Loucy (cell line): ENCODE measurements at regions not wholly inside any gene's neighbourhood (a gene's known extent, or its start where the extent isn't known, plus 50 kb on each side); places are given as distances from the start of the nearest gene placed in this dataset.

Experiments
- H2AFZ ChIP-seq: fragments of 200-600 bp; sonication (generic); 2 replicates; pipeline ENCODE4 v1.6.0; 2016; ENCODE audit warnings: antibody characterized with exemption, mild to moderate bottlenecking, low read length, moderate library complexity
- H3F3A ChIP-seq: fragments of 200-600 bp; 2 replicates; pipeline ENCODE4 v1.6.0; 2016; ENCODE audit warnings: antibody characterized with exemption, low read depth, mild to moderate bottlenecking
- H3K27me3 ChIP-seq: fragments of 200-600 bp; sonication (generic); 2 replicates; pipeline ENCODE4 v1.6.1; 2014; ENCODE audit warnings: low read length, mild to moderate bottlenecking; ENCODE audit not compliant: insufficient read depth, poor library complexity, severe bottlenecking
- H3K36me3 ChIP-seq: fragments of 200-600 bp; sonication (generic); 2 replicates; pipeline ENCODE4 v1.6.1; 2016; ENCODE audit warnings: low read length; ENCODE audit not compliant: insufficient read depth
- H3K4me1 ChIP-seq: fragments of 200-600 bp; sonication (generic); 2 replicates; pipeline ENCODE4 v1.5.1; 2014; ENCODE audit warnings: low read length, mild to moderate bottlenecking; ENCODE audit not compliant: insufficient read depth, poor library complexity, severe bottlenecking
- H3K4me2 ChIP-seq: fragments of 200-600 bp; sonication (generic); 2 replicates; pipeline ENCODE4 v1.6.0; 2014; ENCODE audit warnings: antibody characterized with exemption, low read length, low read depth, mild to moderate bottlenecking; ENCODE audit not compliant: poor library complexity, severe bottlenecking
- H3K4me3 ChIP-seq: fragments of 200-600 bp; sonication (generic); 2 replicates; pipeline ENCODE4 v1.5.1; 2014; ENCODE audit warnings: low read length, mild to moderate bottlenecking, mixed read lengths; ENCODE audit not compliant: poor library complexity, severe bottlenecking
- H3K79me2 ChIP-seq: fragments of 200-600 bp; sonication (generic); 2 replicates; pipeline ENCODE4 v1.6.1; 2014; ENCODE audit warnings: low read length; ENCODE audit not compliant: insufficient read depth
- H3K9ac ChIP-seq: fragments of 200-600 bp; sonication (generic); 2 replicates; pipeline ENCODE4 v1.6.0; 2014; ENCODE audit warnings: mild to moderate bottlenecking, low read depth, low read length, moderate library complexity; ENCODE audit not compliant: poor library complexity, severe bottlenecking
- H3K9me2 ChIP-seq: fragments of 200-600 bp; sonication (generic); replicated peaks from 2 replicates; pipeline ENCODE4 v1.6.1; 2016; ENCODE audit warnings: low read depth, low read length, mixed read lengths
- H3K9me3 ChIP-seq: fragments of 200-600 bp; sonication (generic); 2 replicates; pipeline ENCODE4 v1.6.1; 2014; ENCODE audit warnings: mild to moderate bottlenecking, antibody characterized with exemption, low read length, low read depth; ENCODE audit not compliant: insufficient read depth
- H4K20me1 ChIP-seq: fragments of 200-600 bp; sonication (generic); 2 replicates; pipeline ENCODE4 v1.6.0; 2014; ENCODE audit warnings: antibody characterized with exemption, low read length, mild to moderate bottlenecking; ENCODE audit not compliant: insufficient read depth, poor library complexity, severe bottlenecking
- CTCF ChIP-seq: fragments of 200-600 bp; sonication (generic); conservative IDR thresholded peaks from 2 replicates; pipeline ENCODE4 v1.5.1; 2014; ENCODE audit warnings: mild to moderate bottlenecking, antibody characterized with exemption, low read length
- EZH2phosphoT487 ChIP-seq: fragments of 200-600 bp; IDR thresholded peaks from 2 replicates; pipeline ENCODE4 v1.6.1; 2018; ENCODE audit warnings: antibody characterized with exemption, mild to moderate bottlenecking, moderate library complexity, borderline replicate concordance

DNA sequence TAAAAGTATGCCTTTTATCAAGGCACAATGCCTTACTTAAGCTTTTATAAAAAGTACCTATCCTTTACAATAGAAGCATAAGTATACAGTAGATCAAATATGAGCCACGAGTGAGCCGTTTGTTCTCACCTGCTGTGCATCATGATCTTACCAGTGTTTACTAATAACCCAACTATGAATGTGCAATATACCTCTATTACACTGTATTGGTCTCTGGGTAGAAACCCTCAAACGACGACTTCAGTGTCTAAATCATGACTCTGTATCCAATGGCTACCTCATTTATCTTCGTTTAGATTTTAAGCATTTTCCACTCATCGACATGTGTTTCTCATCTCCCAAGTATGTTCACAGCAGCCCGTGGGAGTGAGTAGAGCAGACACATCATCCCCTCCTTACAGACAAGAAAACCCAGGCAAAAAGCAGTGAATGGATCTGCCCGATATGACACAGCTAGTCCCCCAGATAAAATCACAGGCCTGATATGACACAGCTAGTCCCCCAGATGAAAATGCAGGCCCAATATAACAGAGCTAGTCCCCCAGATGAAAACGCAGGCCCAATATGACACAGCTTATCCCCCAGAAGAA lies 279.8 kb downstream of the TNS1 start:
- Histone ChIP-seq H3K9me3 (no peaks in the 10 kb centered on the region), H4K20me1 (no peaks in the 10 kb centered on the region), H3K4me2 (no peak overlapping the region), H2AFZ (no peak overlapping the region), H3K9ac (no peak overlapping the region), H3K9me2 (no peaks in the 10 kb centered on the region), H3K36me3 (no peaks in the 10 kb centered on the region), H3K4me1 (no peaks in the 10 kb centered on the region), H3K4me3 (no peak overlapping the region), H3F3A (no peaks in the 10 kb centered on the region), H3K79me2 (no peaks in the 10 kb centered on the region), H3K27me3 (no peaks in the 10 kb centered on the region)
- no peak for TF ChIP-seq CTCF
- TF ChIP-seq EZH2phosphoT487, result no peak

GRCh38 chr2:217717646-217718045 lies 285.1 kb downstream of the TNS1 start:
- Histone ChIP-seq H3K36me3 (no peaks in the 10 kb centered on the region), H2AFZ (no peak overlapping the region), H3F3A (no peaks in the 10 kb centered on the region), H3K9me2 (no peaks in the 10 kb centered on the region), H3K79me2 (no peaks in the 10 kb centered on the region), H3K4me2 (no peak overlapping the region), H3K4me3 (no peak overlapping the region), H3K27me3 (no peaks in the 10 kb centered on the region), H4K20me1 (peaks cover 3% of the 10 kb centered on the region), H3K9me3 (no peaks in the 10 kb centered on the region), H3K9ac (no peak overlapping the region), H3K4me1 (no peaks in the 10 kb centered on the region)
- no peak for TF ChIP-seq CTCF
- TF ChIP-seq EZH2phosphoT487, result no peak

DNA sequence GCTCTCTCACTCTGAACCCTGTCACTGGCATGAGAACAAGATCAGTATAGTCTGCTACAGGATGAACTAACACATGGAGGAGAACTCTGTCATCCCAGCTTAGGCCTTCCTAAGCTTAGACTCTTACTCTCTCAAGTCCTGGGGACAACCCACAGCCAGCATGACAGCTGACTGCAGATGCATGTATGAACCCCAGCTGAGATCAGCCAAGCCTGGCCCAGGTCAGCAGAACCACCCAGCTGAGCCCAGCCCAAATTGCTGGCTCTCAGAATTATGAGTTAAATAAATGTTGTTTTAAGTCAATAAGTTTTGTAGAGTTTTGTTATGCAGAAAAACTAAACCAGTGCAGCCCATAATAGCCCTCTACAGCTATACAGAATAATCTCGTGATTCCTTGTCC lies 287.3 kb downstream of the TNS1 start:
- H3K36me3 ChIP-seq, result no peaks in the 10 kb centered on the region
- H3K79me2 ChIP-seq, result no peaks in the 10 kb centered on the region
- H4K20me1 ChIP-seq, result peaks cover 3% of the 10 kb centered on the region
- no peak overlapping the region for H2AFZ ChIP-seq
- no peaks in the 10 kb centered on the region for H3K4me1 ChIP-seq
- H3F3A ChIP-seq, result no peaks in the 10 kb centered on the region
- H3K4me3 ChIP-seq, result no peak overlapping the region
- H3K9me2 ChIP-seq, result no peaks in the 10 kb centered on the region
- H3K9me3 ChIP-seq, result no peaks in the 10 kb centered on the region
- no peaks in the 10 kb centered on the region for H3K27me3 ChIP-seq
- no peak overlapping the region for H3K9ac ChIP-seq
- no peak overlapping the region for H3K4me2 ChIP-seq
- TF ChIP-seq CTCF (no peak), EZH2phosphoT487 (no peak)
